ENCODE measurements at regions not wholly inside any gene's neighbourhood (a gene's known extent, or its start where the extent isn't known, plus 50 kb on each side); places are given as distances from the start of the nearest gene placed in this dataset.

GRCh38 chr6:128616342-128616741 is 95.9 kb upstream of the PTPRK start:
- TF ChIP-seq CTCF (IDR thresholded peaks at IDR 0.05; ENCODE audit: insufficient read depth, low read depth, low read length) (no peak), EZH2 (IDR thresholded peaks at IDR 0.05; ENCODE audit: insufficient read depth, low read length) (no peak)
